Osteocyte (in vitro differentiated cells): ENCODE measurements at regions not wholly inside any gene's neighbourhood (a gene's known extent, or its start where the extent isn't known, plus 50 kb on each side); places are given as distances from the start of the nearest gene placed in this dataset.

Source experiments
- DNase-seq: peaks from one replicate; pipeline ENCODE4 v3.0.0; 2021; ENCODE audit warnings: mixed read lengths; ENCODE audit not compliant: unreplicated experiment; ENCODE audit errors: extremely low spot score
- H3K27ac Mint-ChIP-seq: one replicate; pipeline ENCODE4 v1.8.0; 2021; ENCODE audit warnings: mild to moderate bottlenecking, mixed read lengths; ENCODE audit not compliant: unreplicated experiment
- H3K27me3 Mint-ChIP-seq: one replicate; pipeline ENCODE4 v1.8.0; 2021; ENCODE audit warnings: mixed read lengths; ENCODE audit not compliant: unreplicated experiment
- H3K36me3 Mint-ChIP-seq: one replicate; pipeline ENCODE4 v1.8.0; 2021; ENCODE audit warnings: mixed read lengths; ENCODE audit not compliant: unreplicated experiment
- H3K4me1 Mint-ChIP-seq: one replicate; pipeline ENCODE4 v1.8.0; 2021; ENCODE audit warnings: mixed read lengths; ENCODE audit not compliant: unreplicated experiment
- H3K4me3 Mint-ChIP-seq: one replicate; pipeline ENCODE4 v1.8.0; 2021; ENCODE audit warnings: mild to moderate bottlenecking, moderate library complexity, mixed read lengths; ENCODE audit not compliant: unreplicated experiment
- H3K9me3 Mint-ChIP-seq: one replicate; pipeline ENCODE4 v1.8.0; 2021; ENCODE audit warnings: mixed read lengths; ENCODE audit not compliant: unreplicated experiment
- TF ChIP-seq, protein P1 (sequence below): fragments of 200-600 bp; sonication (generic); IDR thresholded peaks from 2 replicates; pipeline ENCODE4 v1.5.0; 2021; ENCODE audit warnings: antibody characterized with exemption, mild to moderate bottlenecking, moderate library complexity

DNA sequence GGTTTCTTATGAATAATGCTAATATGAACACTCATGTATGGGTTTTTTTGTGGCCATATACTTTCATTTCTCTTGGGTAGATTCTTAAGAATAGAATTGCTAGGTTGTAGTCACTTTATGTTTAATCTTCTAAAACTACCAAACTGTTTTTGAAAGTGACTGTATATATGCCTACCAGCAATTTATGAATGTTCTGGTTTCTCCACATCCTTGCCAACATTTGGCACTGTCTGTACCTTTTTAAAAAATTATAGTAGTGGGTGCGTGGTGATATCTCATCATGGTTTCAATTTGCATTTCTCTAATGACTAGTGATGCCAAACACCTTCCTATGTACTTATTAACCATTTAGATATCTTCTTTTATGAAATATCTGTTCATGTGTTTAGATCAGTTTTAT, 110.6 kb upstream of the RIOK3 start:
- Mint-ChIP-seq H3K4me1 (no peaks in the 10 kb centered on the region), H3K9me3 (no peaks in the 10 kb centered on the region), H3K4me3 (no peak overlapping the region), H3K36me3 (peaks cover 4% of the 10 kb centered on the region), H3K27ac (no peak overlapping the region), H3K27me3 (no peaks in the 10 kb centered on the region)
- DNase-seq, result no peak
- TF ChIP-seq, protein P1, sequence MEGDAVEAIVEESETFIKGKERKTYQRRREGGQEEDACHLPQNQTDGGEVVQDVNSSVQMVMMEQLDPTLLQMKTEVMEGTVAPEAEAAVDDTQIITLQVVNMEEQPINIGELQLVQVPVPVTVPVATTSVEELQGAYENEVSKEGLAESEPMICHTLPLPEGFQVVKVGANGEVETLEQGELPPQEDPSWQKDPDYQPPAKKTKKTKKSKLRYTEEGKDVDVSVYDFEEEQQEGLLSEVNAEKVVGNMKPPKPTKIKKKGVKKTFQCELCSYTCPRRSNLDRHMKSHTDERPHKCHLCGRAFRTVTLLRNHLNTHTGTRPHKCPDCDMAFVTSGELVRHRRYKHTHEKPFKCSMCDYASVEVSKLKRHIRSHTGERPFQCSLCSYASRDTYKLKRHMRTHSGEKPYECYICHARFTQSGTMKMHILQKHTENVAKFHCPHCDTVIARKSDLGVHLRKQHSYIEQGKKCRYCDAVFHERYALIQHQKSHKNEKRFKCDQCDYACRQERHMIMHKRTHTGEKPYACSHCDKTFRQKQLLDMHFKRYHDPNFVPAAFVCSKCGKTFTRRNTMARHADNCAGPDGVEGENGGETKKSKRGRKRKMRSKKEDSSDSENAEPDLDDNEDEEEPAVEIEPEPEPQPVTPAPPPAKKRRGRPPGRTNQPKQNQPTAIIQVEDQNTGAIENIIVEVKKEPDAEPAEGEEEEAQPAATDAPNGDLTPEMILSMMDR, result no peak

DNA sequence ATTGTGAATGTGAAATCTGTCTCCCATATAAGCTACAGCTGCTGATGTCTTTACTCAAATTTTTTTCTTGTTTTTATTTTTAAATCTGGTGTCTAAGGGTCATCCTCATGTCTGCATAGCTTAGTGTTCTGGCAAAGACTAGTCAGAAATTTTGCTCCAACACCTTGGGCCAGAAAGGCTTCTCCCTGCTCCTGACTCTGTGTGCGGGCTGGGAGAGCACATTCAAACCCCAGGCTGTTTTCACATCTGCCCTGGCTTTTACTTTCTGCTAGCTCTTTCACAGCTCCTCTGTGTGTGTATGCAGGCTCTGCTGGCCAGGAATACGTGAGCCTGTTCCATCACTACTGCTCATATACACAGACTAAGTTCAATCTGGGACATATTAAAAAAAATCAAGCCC, 102.9 kb upstream of the RIOK3 start:
- peaks cover 45% of the 10 kb centered on the region for H3K36me3 Mint-ChIP-seq
- no peak overlapping the region for H3K27ac Mint-ChIP-seq
- H3K4me3 Mint-ChIP-seq, result no peak overlapping the region
- H3K9me3 Mint-ChIP-seq, result peaks cover 10% of the 10 kb centered on the region
- peaks cover 12% of the 10 kb centered on the region for H3K4me1 Mint-ChIP-seq
- TF ChIP-seq, protein P1, result no peak
- no peaks in the 10 kb centered on the region for H3K27me3 Mint-ChIP-seq
- no peak for DNase-seq

DNA sequence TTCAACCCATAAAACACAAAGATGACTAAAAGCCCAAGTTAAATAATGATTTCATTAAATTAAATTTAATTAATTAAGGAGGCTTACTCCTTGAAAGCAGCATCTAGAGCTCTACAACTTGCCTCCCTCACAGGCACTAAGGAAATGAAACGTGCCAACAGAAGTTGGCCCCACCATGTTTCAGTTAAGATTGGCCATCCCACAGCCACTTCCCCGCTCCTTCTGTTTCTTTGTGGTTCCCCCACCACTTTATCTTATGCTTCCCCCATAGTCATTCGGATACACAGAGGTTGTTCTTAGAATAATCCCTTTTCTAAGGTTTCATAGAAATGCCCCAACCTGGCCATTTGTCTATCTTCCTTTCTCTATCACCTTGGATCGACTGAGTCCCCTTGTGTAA, 101.6 kb upstream of the RIOK3 start:
- peaks cover 46% of the 10 kb centered on the region for H3K36me3 Mint-ChIP-seq
- no peaks in the 10 kb centered on the region for H3K27me3 Mint-ChIP-seq
- no peak for DNase-seq
- TF ChIP-seq, protein P1, result no peak
- H3K9me3 Mint-ChIP-seq, result peaks cover 10% of the 10 kb centered on the region
- H3K4me3 Mint-ChIP-seq, result no peak overlapping the region
- no peak overlapping the region for H3K27ac Mint-ChIP-seq
- H3K4me1 Mint-ChIP-seq, result peaks cover 18% of the 10 kb centered on the region

- no peak for DNase-seq
- no peak overlapping the region for H3K4me3 Mint-ChIP-seq
- peaks cover 23% of the 10 kb centered on the region for H3K4me1 Mint-ChIP-seq
- H3K27ac Mint-ChIP-seq, result no peak overlapping the region
- no peaks in the 10 kb centered on the region for H3K27me3 Mint-ChIP-seq
- H3K36me3 Mint-ChIP-seq, result peaks cover 46% of the 10 kb centered on the region
- TF ChIP-seq, protein P1, result no peak
- peaks cover 10% of the 10 kb centered on the region for H3K9me3 Mint-ChIP-seq
Measured at GRCh38 chr18:23352042-23352441, 101.0 kb upstream of the RIOK3 start.

GRCh38 chr18:23353459-23353858, 99.6 kb upstream of the RIOK3 start:
- H3K36me3 Mint-ChIP-seq, result peaks cover 37% of the 10 kb centered on the region
- H3K27ac Mint-ChIP-seq, result no peak overlapping the region
- no peak overlapping the region for H3K4me3 Mint-ChIP-seq
- peak; percentile 17 for DNase-seq
- H3K27me3 Mint-ChIP-seq, result no peaks in the 10 kb centered on the region
- TF ChIP-seq, protein P1, result no peak
- H3K9me3 Mint-ChIP-seq, result peaks cover 9% of the 10 kb centered on the region
- peaks cover 37% of the 10 kb centered on the region for H3K4me1 Mint-ChIP-seq
